RWPE2 (cell line): ENCODE measurements at regions not wholly inside any gene's neighbourhood (a gene's known extent, or its start where the extent isn't known, plus 50 kb on each side); places are given as distances from the start of the nearest gene placed in this dataset.
"Not testable (repeated sequence)": the region's sequence is repeated elsewhere in the genome, so short reads cannot be mapped to it uniquely, and the experiment has no call there.

Source experiments
- ATAC-seq: fragments of 200-7000 bp; cut with Tn5 transposase; 3 replicates; pipeline ENCODE4 v1.9.1; 2021; ENCODE audit warnings: low read depth
- DNase-seq: peaks from one replicate; pipeline ENCODE4 v3.0.0-alpha.2; 2020; ENCODE audit warnings: low spot score
- H3K27ac ChIP-seq: fragments of 450-650 bp; 2 replicates; pipeline ENCODE4 v1.5.1; 2017; ENCODE audit warnings: mild to moderate bottlenecking; ENCODE audit not compliant: poor library complexity, severe bottlenecking
- H3K27me3 ChIP-seq: fragments of 250-450 bp; sonication (Bioruptor Pico); 2 replicates; pipeline ENCODE4 v1.5.1; 2021; ENCODE audit warnings: mild to moderate bottlenecking, moderate library complexity; ENCODE audit not compliant: insufficient read depth, poor library complexity, severe bottlenecking
- H3K36me3 ChIP-seq: fragments of 250-450 bp; sonication (Bioruptor Pico); 2 replicates; pipeline ENCODE4 v1.5.1; 2020; ENCODE audit warnings: low read depth, mild to moderate bottlenecking, moderate library complexity
- H3K4me1 ChIP-seq: fragments of 250-450 bp; sonication (Bioruptor Pico); 2 replicates; pipeline ENCODE4 v1.5.1; 2021; ENCODE audit warnings: mild to moderate bottlenecking, moderate library complexity; ENCODE audit not compliant: insufficient read depth, poor library complexity, severe bottlenecking
- H3K4me3 ChIP-seq: fragments of 250-450 bp; sonication (Bioruptor Pico); 2 replicates; pipeline ENCODE4 v1.5.1; 2021; ENCODE audit warnings: mild to moderate bottlenecking, moderate library complexity; ENCODE audit not compliant: severe bottlenecking
- H3K9me3 ChIP-seq: fragments of 250-450 bp; sonication (Bioruptor Pico); 2 replicates; pipeline ENCODE4 v1.5.1; 2021; ENCODE audit warnings: mild to moderate bottlenecking, moderate library complexity; ENCODE audit not compliant: severe bottlenecking
- CTCF ChIP-seq: fragments of 450-650 bp; IDR thresholded peaks from one replicate; pipeline ENCODE4 v1.5.1; 2017; ENCODE audit warnings: mild to moderate bottlenecking, moderate library complexity; ENCODE audit not compliant: poor library complexity, severe bottlenecking

DNA sequence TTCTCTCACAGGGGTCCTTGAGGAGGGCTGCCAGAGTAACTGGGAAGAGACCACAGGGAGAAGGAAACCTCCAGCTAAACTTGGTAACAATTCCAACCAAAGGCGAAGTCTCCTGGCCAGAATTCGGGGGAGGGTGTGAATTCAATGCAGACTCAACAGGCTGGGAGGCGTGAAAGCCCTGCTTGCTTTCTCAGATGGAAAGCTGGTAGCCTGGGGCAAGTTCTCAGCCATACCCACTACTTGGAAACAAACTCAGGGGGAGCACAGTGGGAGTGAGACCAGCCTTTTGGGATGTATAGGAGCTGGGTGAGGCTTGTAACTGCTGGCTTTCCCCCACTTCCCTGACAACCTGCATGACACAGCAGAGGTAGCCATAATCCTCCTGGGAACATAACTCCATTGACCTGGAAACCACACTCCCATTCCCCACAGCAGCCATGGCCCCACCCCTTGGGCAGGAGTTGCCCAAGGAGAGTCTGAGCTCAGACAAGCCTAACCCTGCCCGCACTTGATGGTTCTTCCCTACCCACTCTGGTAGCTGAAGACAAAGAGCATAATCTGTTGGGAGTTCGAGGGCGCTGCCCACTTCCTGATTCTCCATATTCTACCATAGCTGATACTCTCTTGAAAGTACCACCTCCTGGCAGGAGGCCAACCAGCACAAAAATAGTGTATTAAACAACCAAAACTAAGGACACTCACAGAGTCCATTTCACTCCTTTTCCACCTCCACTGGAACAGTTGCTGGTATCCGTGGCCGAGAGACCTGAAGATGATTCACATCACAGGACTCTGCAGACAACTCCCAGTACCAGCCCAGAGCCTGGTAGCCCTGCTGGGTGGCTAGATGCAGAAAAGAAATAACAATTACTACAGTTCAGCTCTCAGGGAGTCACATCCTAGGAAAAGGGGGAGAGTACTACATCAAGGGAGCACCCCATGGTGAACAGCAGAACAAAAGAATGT, 123.8 kb downstream of the FAM170A start:
- DNase-seq (no peak), ATAC-seq (peak; percentile 71)
- H3K9me3 ChIP-seq, result no peaks in the 10 kb centered on the region
- no peak for TF ChIP-seq CTCF
- no peaks in the 10 kb centered on the region for H3K27me3 ChIP-seq
- no peak overlapping the region for H3K4me3 ChIP-seq
- peaks cover 3% of the 10 kb centered on the region for H3K4me1 ChIP-seq
- H3K36me3 ChIP-seq, result no peaks in the 10 kb centered on the region
- H3K27ac ChIP-seq, result no peak overlapping the region

- H3K36me3 ChIP-seq, result not testable (repeated sequence)
Measured at GRCh38 chr5:119754825-119755224, 125.5 kb downstream of the FAM170A start.

GRCh38 chr5:119757276-119757675, 127.9 kb downstream of the FAM170A start:
- Histone ChIP-seq H3K9me3 (no peaks in the 10 kb centered on the region), H3K36me3 (no peaks in the 10 kb centered on the region), H3K4me3 (no peak overlapping the region), H3K27ac (no peak overlapping the region), H3K4me1 (peaks cover 3% of the 10 kb centered on the region), H3K27me3 (no peaks in the 10 kb centered on the region)
- TF ChIP-seq CTCF, result no peak
- no peak for DNase-seq
- no peak for ATAC-seq

More at GRCh38 chr5:119754825-119755224, 125.5 kb downstream of the FAM170A start:
- not testable (repeated sequence) for DNase-seq, H3K9me3 ChIP-seq, ATAC-seq, H3K4me1 ChIP-seq, H3K4me3 ChIP-seq, H3K27ac ChIP-seq, H3K27me3 ChIP-seq

- ATAC-seq, result not testable (repeated sequence)
Measured at GRCh38 chr5:119769695-119770693, 140.6 kb downstream of the FAM170A start.

GRCh38 chr5:119780145-119780544, 150.8 kb downstream of the FAM170A start:
- H3K27me3 ChIP-seq, H3K9me3 ChIP-seq, H3K4me1 ChIP-seq, ATAC-seq, H3K4me3 ChIP-seq, H3K27ac ChIP-seq, DNase-seq, H3K36me3 ChIP-seq: not testable (repeated sequence)

More at GRCh38 chr5:119769695-119770693, 140.6 kb downstream of the FAM170A start:
- DNase-seq, H3K4me3 ChIP-seq, H3K27me3 ChIP-seq, H3K27ac ChIP-seq, H3K9me3 ChIP-seq, H3K4me1 ChIP-seq, H3K36me3 ChIP-seq: not testable (repeated sequence)

DNA sequence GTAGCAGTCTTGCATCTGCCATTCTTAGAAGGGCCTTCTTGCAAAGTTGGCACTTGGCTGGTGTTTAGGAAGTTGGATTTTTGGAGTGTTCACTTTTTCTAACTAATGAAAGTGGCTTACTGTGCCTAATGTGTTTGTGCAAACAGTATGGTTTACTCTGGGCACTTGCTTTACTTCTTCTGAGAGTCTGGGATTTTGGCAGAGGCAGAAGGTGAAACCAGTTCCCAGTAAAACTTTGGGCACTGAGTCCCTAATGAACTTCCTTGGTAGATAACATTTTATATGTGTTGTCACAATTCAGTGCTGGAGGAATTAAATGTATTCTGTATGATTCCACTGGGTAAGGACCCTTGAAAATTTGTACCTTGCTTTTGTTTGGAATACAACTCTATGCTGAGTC, 155.7 kb downstream of the FAM170A start:
- TF ChIP-seq CTCF, result no peak
- no peaks in the 10 kb centered on the region for H3K27me3 ChIP-seq
- H3K27ac ChIP-seq, result no peak overlapping the region
- H3K9me3 ChIP-seq, result no peaks in the 10 kb centered on the region
- no peak overlapping the region for H3K4me3 ChIP-seq
- no peak for ATAC-seq
- DNase-seq, result no peak
- H3K36me3 ChIP-seq, result no peaks in the 10 kb centered on the region
- H3K4me1 ChIP-seq, result no peaks in the 10 kb centered on the region
